ENCODE measurements at regions not wholly inside any gene's neighbourhood (a gene's known extent, or its start where the extent isn't known, plus 50 kb on each side); places are given as distances from the start of the nearest gene placed in this dataset.

DNA sequence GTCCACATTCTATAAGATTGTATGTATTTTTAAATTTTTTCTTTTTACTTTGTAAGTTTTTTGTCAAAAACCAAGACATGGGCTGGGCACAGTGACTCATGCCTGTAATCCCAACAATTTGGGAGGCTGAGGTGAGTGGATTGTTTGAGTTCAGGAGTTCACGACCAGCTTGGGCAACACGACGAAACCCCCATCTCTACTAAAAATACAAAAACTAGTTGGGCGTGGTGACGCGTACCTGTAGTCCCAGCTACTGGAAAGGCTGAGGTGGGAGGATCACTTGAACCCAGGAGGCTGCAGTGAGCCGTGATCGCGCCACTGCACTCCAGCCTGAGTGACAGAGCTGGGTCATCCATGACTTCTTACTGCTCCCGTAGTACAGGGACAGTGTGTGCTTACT, 84.8 kb upstream of the PRDM11 start:
- peaks cover 15% of the 10 kb centered on the region for H3K4me1 ChIP-seq (ENCODE audit: control insufficient read depth, low read length)
- no peak overlapping the region for H3K4me3 ChIP-seq (ENCODE audit: low read length)
- H3K79me2 ChIP-seq (ENCODE audit: control insufficient read depth, low read length) = no peaks in the 10 kb centered on the region
- H4K20me1 ChIP-seq (ENCODE audit: control insufficient read depth, insufficient read depth, low read depth, low read length) = no peaks in the 10 kb centered on the region
- no peak overlapping the region for H3K4me2 ChIP-seq (ENCODE audit: low read length)
- peaks cover 4% of the 10 kb centered on the region; the same call in 1 of the 2 replicates for H3K9me3 ChIP-seq (ENCODE audit: control insufficient read depth, insufficient read depth, low read length)
- TF ChIP-seq CTCF (IDR thresholded peaks at IDR 0.05; ENCODE audit: low read depth, low read length, poor library complexity, severe bottlenecking) (no peak), EZH2phosphoT487 (IDR thresholded peaks at IDR 0.05; ENCODE audit: borderline replicate concordance, low read length) (no peak)
- H3K9me2 ChIP-seq (replicated peaks; ENCODE audit: control insufficient read depth, low read length) = no peaks in the 10 kb centered on the region
- no peaks in the 10 kb centered on the region for H3F3A ChIP-seq (ENCODE audit: control insufficient read depth, insufficient read depth)
- no peaks in the 10 kb centered on the region for H3K36me3 ChIP-seq (ENCODE audit: control insufficient read depth, low read length)
- H3K27me3 ChIP-seq (ENCODE audit: control insufficient read depth, low read length) = no peaks in the 10 kb centered on the region
- H3K27ac ChIP-seq (ENCODE audit: low read depth, low read length) = no peak overlapping the region

GRCh38 chr11:45062115-45062514, 84.3 kb upstream of the PRDM11 start:
- H3K36me3 ChIP-seq (ENCODE audit: control insufficient read depth, low read length) = no peaks in the 10 kb centered on the region
- peaks cover 4% of the 10 kb centered on the region; the same call in 1 of the 2 replicates for H3K9me3 ChIP-seq (ENCODE audit: control insufficient read depth, insufficient read depth, low read length)
- no peaks in the 10 kb centered on the region for H3K27me3 ChIP-seq (ENCODE audit: control insufficient read depth, low read length)
- no peak overlapping the region for H3K27ac ChIP-seq (ENCODE audit: low read depth, low read length)
- H3F3A ChIP-seq (ENCODE audit: control insufficient read depth, insufficient read depth) = no peaks in the 10 kb centered on the region
- H4K20me1 ChIP-seq (ENCODE audit: control insufficient read depth, insufficient read depth, low read depth, low read length) = no peaks in the 10 kb centered on the region
- no peak overlapping the region for H3K4me3 ChIP-seq (ENCODE audit: low read length)
- H3K4me1 ChIP-seq (ENCODE audit: control insufficient read depth, low read length) = peaks cover 13% of the 10 kb centered on the region
- no peak overlapping the region for H3K4me2 ChIP-seq (ENCODE audit: low read length)
- TF ChIP-seq CTCF (IDR thresholded peaks at IDR 0.05; ENCODE audit: low read depth, low read length, poor library complexity, severe bottlenecking) (no peak), EZH2phosphoT487 (IDR thresholded peaks at IDR 0.05; ENCODE audit: borderline replicate concordance, low read length) (no peak)
- H3K9me2 ChIP-seq (replicated peaks; ENCODE audit: control insufficient read depth, low read length) = no peaks in the 10 kb centered on the region
- no peaks in the 10 kb centered on the region for H3K79me2 ChIP-seq (ENCODE audit: control insufficient read depth, low read length)

- peaks cover 19% of the 10 kb centered on the region for H3K4me1 ChIP-seq (ENCODE audit: control insufficient read depth, low read length)
- no peaks in the 10 kb centered on the region for H3K27me3 ChIP-seq (ENCODE audit: control insufficient read depth, low read length)
- no peaks in the 10 kb centered on the region for H3F3A ChIP-seq (ENCODE audit: control insufficient read depth, insufficient read depth)
- H4K20me1 ChIP-seq (ENCODE audit: control insufficient read depth, insufficient read depth, low read depth, low read length) = no peaks in the 10 kb centered on the region
- H3K36me3 ChIP-seq (ENCODE audit: control insufficient read depth, low read length) = no peaks in the 10 kb centered on the region
- no peak overlapping the region for H3K4me2 ChIP-seq (ENCODE audit: low read length)
- peaks cover 4% of the 10 kb centered on the region; the same call in 1 of the 2 replicates for H3K9me3 ChIP-seq (ENCODE audit: control insufficient read depth, insufficient read depth, low read length)
- H3K27ac ChIP-seq (ENCODE audit: low read depth, low read length) = no peak overlapping the region
- no peaks in the 10 kb centered on the region for H3K79me2 ChIP-seq (ENCODE audit: control insufficient read depth, low read length)
- TF ChIP-seq EZH2phosphoT487 (IDR thresholded peaks at IDR 0.05; ENCODE audit: borderline replicate concordance, low read length) (no peak), CTCF (IDR thresholded peaks at IDR 0.05; ENCODE audit: low read depth, low read length, poor library complexity, severe bottlenecking) (no peak)
- H3K9me2 ChIP-seq (replicated peaks; ENCODE audit: control insufficient read depth, low read length) = no peaks in the 10 kb centered on the region
- H3K4me3 ChIP-seq (ENCODE audit: low read length) = no peak overlapping the region
Observed at GRCh38 chr11:45062974-45063635, 83.3 kb upstream of the PRDM11 start.

Data from DOHH2 (cell line).